GM19467 (cell line): ENCODE measurements at regions not wholly inside any gene's neighbourhood (a gene's known extent, or its start where the extent isn't known, plus 50 kb on each side); places are given as distances from the start of the nearest gene placed in this dataset.
"Not testable (repeated sequence)": the region's sequence is repeated elsewhere in the genome, so short reads cannot be mapped to it uniquely, and the experiment has no call there.

ENCODE experiments used
- ATAC-seq: cut with Tn5 transposase; IDR thresholded peaks from one replicate; pipeline ENCODE4 v1.9.1; 2021; ENCODE audit warnings: mild to moderate bottlenecking, moderate library complexity; ENCODE audit not compliant: unreplicated experiment

DNA sequence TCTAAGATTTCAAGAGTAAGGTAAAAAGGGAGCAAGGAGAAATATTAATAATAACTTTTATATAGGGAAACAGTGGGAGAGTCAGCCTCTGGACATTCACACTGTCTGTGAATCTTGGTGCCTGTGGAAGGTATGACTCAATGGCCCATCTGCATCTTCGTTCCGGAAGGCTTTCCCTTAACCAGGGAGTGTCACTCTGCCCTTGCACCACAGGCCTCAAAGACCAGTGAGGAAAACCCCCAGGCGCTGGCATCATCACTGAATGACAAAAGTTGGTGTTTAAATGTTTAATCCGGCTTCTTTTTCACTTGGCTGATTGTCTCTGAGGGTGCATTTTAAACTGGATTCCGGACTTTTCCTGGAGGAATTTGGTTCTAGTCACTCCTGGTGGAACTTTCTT is 522.4 kb upstream of the TLE4 start:
- no peak for ATAC-seq

DNA sequence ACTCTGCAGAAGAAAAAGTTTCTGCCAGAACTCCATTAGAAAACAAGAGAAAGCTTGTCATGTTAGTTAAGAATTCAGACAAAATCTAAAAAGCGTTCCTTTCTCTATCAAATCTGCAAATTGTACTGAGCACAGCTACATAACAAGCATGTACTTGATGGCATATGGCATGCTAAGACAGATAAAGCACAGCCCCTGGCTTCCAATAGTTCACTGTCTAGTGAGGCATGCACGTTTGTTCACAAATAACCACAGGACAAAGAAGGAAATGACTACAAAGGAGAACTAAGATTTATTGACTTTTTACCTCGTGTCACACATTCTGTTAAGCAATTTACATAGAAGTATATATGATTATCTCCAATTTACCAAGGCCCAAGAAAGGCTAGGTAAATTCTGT is 518.2 kb upstream of the TLE4 start:
- no peak for ATAC-seq

GRCh38 chr9:79054500-79054899 is 517.3 kb upstream of the TLE4 start:
- ATAC-seq: no peak

DNA sequence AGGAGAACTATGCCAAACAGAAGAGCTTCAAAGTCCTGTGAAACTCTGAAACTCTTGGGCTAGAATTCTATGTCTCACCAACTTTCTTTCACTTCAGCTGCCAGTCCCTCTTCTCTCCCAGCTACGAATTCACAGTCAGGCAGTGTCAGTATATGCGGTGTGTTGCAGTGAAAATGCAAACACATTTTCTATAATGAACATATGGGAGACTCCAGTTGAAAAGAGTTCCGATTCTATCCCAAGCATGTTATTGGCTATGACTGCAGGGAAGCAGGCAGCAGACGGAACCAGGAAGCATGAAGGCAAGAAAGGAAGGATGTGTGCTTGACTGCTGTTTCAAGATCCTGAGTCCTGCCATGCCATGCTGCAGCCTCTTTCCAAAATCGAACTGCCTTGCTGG is 515.7 kb upstream of the TLE4 start:
- no peak for ATAC-seq

GRCh38 chr9:79057576-79057975 is 514.2 kb upstream of the TLE4 start:
- ATAC-seq: no peak

GRCh38 chr9:79060766-79061165 is 511.0 kb upstream of the TLE4 start:
- ATAC-seq: no peak

- ATAC-seq: no peak
Observed at GRCh38 chr9:79061752-79062616, 509.8 kb upstream of the TLE4 start.

GRCh38 chr9:79073201-79073600 is 498.6 kb upstream of the TLE4 start:
- ATAC-seq: no peak

GRCh38 chr9:79080536-79080935 is 491.2 kb upstream of the TLE4 start:
- ATAC-seq: no peak

DNA sequence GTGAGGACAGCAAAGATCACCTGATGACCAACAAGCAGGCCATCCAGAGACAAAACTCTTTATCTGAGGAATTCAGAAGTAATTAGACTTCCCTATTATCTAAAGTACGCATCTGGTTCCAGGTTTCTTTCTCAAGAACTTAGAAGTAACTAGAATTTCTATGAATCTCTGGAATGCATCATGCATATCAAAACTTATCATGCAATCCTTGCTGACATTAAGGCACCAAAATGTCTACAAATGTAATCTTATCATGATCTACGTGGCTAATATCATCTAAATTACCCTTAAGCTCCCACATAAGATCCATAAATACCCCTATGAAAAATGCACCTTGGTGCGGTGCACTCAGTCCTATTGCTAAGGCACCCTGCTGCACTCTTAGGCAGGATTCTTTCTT is 488.1 kb upstream of the TLE4 start:
- ATAC-seq: no peak

DNA sequence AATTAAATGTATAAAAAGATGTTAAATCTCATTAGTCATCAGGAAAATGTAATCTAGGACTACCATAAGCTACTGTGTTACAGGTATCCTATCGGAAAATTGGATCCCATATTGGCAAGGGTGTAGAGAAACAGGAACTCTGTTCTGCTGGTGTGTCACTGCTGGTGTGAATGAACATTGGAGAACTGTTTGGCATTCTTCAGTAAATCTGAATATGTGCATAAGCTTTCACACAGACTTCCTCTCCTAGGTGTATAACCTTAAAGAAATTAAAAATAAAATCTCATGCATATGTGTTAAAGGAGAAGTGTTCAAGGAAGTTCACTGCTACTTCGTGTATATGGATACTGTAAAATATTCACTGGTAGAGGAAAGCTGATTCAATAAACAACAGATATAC is 484.6 kb upstream of the TLE4 start:
- ATAC-seq: no peak

- ATAC-seq: no peak
Observed at GRCh38 chr9:79089054-79089560, 482.7 kb upstream of the TLE4 start.

DNA sequence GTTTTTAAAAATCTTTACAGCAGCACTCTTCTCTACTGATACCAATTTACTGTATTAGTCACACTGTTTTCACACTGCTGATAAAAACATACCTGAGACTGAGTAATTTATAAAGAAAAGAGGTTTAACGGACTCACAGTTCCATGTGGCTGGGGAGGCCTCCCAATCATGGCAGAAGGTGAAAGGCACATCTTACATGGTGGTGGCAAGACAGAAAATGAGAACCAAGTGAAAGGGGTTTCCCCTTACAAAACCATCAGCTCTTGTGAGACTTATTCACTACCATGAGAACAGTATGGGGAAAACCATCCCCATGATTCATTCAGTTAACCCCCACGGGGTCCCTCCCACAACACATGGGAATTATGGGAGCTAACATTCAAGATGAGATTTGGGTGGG is 481.9 kb upstream of the TLE4 start:
- not testable (repeated sequence) for ATAC-seq

DNA sequence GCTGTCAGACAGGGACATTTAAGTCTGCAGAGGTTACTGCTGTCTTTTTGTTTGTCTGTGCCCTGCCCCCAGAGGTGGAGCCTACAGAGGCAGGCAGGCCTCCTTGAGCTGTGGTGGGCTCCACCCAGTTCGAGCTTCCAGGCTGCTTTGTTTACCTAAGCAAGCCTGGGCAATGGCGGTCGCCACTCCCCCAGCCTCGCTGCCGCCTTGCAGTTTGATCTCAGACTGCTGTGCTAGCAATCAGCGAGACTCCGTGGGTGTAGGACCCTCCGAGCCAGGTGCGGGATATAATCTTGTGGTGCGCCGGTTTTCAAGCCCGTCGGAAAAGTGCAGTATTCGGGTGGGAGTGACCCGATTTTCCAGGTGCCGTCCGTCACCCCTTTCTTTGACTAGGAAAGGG is 468.5 kb upstream of the TLE4 start:
- ATAC-seq: not testable (repeated sequence)

DNA sequence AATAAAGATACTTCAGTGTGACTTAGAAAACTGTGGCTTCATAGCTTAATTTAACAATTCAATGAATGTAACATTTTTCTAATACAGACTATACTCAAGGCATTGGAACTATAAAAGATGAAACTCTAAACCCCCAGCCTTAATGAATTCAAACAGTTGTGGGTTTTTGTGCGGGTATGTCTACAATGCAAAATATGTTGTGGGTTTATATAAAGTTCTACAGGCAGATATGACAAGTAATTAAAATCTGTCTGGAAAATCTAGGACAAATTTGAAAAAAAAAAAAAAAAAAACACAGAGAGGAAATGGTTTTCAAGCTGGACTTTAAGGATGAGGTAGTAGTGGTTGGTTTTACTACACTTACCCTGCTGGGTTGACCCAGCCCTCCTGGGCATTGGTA is 467.5 kb upstream of the TLE4 start:
- ATAC-seq: no peak

GRCh38 chr9:79104951-79105350 is 466.8 kb upstream of the TLE4 start:
- no peak for ATAC-seq

DNA sequence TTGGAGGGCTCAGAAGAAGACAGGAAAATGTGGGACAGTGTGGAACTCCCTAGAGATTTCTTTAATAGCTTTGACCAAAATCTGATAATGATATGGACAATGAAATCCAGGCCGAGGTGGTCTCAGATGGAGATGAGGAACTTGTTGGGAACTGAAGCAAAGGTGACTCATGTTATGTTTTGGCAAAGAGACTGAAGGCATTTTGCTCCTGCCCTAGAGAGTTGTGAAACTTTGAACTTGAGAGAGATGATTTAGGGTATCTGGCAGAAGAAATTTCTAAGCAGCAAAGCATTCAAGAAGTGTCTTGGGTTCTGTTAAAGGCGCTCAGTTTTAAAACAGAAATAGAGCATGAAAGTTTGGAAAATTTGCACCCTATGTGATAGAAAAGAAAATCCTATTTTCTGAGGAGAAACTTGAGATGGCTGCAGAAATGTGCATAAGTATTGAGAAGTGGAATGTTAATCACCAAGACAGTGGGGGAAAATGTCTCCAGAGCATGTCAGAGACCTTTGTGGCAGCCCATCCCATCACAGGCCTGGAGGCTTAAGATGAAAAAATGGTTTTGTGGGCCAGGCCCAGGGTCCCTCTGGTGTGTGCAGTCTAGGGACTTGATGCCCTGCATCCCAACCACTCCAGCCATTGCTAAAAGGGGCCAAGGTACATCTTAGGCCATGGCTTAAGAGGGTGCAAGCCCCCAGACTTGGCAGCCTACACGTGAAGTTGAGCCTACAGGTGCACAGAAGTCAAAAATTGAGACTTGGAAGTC is 463.7 kb upstream of the TLE4 start:
- no peak for ATAC-seq

- no peak for ATAC-seq
Observed at GRCh38 chr9:79111653-79112052, 460.1 kb upstream of the TLE4 start.

DNA sequence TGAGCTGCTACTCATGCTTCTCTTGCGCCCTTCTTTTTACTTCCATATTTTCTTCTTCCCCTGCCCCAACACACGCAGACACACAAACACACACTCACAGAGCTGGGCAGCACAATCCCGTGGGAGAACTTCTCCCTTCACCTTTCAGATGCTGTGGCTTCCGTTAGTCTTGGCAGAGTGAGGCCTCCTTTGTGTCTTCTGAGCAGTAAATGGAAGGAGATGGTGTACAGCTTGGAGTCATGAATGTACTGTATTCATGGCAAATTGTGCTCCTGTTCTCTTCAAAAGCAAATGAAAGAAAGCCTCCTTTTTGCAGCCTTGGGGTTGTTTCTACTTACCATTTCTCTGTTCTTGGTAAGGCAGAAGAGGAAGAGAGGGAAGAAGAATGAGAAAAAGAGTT is 456.6 kb upstream of the TLE4 start:
- ATAC-seq: no peak

DNA sequence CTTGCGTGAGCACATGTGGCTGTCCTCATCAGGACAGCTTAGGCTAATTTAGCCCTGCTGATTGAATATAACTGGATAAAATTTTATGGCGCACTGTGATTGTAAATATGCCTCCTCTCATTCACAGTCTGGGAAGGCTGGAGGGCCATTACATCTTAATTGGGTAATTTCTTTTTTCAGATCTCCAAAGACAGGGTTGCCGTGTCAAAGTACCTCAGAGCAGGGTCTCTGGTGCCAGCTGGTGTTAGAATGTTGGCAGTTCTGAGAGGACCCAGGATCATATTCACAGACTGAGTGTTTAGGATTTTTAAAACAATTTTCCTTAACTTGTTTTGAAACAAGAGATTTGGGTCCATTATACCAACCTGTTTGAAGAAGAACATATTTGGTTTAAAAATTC is 455.7 kb upstream of the TLE4 start:
- no peak for ATAC-seq

DNA sequence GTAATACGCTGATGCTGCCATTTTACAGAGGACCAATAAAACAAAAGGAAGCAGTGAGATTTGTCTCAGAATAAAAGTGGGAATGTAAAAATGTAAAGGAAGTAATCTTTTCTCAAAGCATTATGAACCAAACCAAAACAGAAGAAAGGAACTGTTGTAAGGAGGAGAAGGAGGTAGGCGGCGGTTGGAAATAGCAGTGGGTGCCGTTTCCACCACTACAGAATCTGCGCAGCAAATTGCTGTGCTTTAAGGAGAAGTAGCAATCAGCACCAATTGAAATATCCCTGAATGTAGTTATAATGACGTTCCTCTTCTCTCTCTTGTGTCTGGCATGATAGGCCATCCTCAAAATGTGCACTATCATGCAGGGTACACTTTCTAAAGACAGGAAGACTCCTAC is 455.1 kb upstream of the TLE4 start:
- no peak for ATAC-seq

DNA sequence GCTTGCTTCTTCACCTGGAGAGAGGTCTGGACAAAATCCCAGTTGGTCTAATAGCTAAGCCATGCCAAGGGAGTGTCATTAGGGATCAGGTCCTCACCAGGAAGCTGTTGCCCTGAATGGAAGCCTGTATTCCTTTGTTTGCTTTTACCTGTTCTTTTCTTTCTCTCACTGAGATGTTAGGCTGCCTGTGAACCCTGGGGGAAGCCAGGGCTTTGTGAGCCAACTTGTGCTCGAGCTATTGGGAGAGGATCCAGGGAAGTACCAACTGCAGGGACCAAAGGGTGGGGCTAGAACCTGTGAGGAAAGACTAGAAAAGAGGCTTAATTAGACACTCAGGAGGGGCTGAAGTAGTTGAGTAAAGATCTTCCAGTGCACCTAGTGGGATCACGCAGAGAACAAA is 451.2 kb upstream of the TLE4 start:
- no peak for ATAC-seq
